ENCODE measurements at regions not wholly inside any gene's neighbourhood (a gene's known extent, or its start where the extent isn't known, plus 50 kb on each side); places are given as distances from the start of the nearest gene placed in this dataset.

GRCh38 chr15:35630985-35631384 is 85.0 kb upstream of the DPH6 start:
- no peaks in the 10 kb centered on the region for H3K9me3 Mint-ChIP-seq
- ATAC-seq (no peak), DNase-seq (no peak)
- H3K4me1 Mint-ChIP-seq (ENCODE audit: low read depth): no peaks in the 10 kb centered on the region
- peaks cover 15% of the 10 kb centered on the region for H3K27me3 Mint-ChIP-seq
- intact Hi-C loops (cut with micrococcal nuclease): no loop called here
- CTCF ChIA-PET: no interaction called here
- H3K36me3 Mint-ChIP-seq (ENCODE audit: low read depth): no peaks in the 10 kb centered on the region
- TF ChIP-seq CTCF (IDR thresholded peaks at IDR 0.05): no peak
- POLR2A ChIA-PET: no interaction called here
- no peak overlapping the region for H3K27ac Mint-ChIP-seq
- H3K4me3 Mint-ChIP-seq: no peak overlapping the region

GRCh38 chr15:35633677-35634076 is 87.7 kb upstream of the DPH6 start:
- POLR2A ChIA-PET: no interaction called here
- intact Hi-C loops (cut with micrococcal nuclease): no loop called here
- Mint-ChIP-seq H3K4me1 (ENCODE audit: low read depth) (no peaks in the 10 kb centered on the region), H3K9me3 (peaks cover 1% of the 10 kb centered on the region), H3K27ac (no peak overlapping the region), H3K36me3 (ENCODE audit: low read depth) (no peaks in the 10 kb centered on the region), H3K4me3 (no peak overlapping the region), H3K27me3 (peaks cover 16% of the 10 kb centered on the region)
- DNase-seq (no peak), ATAC-seq (no peak)
- TF ChIP-seq CTCF (IDR thresholded peaks at IDR 0.05): no peak
- CTCF ChIA-PET: no interaction called here

- intact Hi-C loops (cut with micrococcal nuclease): no loop called here
- ChIA-PET POLR2A (no interaction called here), CTCF (no interaction called here)
- DNase-seq: no peak
- Mint-ChIP-seq H3K4me3 (no peak overlapping the region), H3K27me3 (peaks cover 5% of the 10 kb centered on the region), H3K9me3 (peaks cover 17% of the 10 kb centered on the region), H3K4me1 (ENCODE audit: low read depth) (no peaks in the 10 kb centered on the region), H3K36me3 (ENCODE audit: low read depth) (no peaks in the 10 kb centered on the region), H3K27ac (no peak overlapping the region)
- no peak for TF ChIP-seq CTCF (IDR thresholded peaks at IDR 0.05)
- ATAC-seq: no peak
Observed at GRCh38 chr15:35646790-35647189, 100.8 kb upstream of the DPH6 start.

- Mint-ChIP-seq H3K27me3 (peaks cover 5% of the 10 kb centered on the region), H3K27ac (no peak overlapping the region), H3K9me3 (peaks cover 14% of the 10 kb centered on the region), H3K36me3 (ENCODE audit: low read depth) (no peaks in the 10 kb centered on the region), H3K4me1 (ENCODE audit: low read depth) (no peaks in the 10 kb centered on the region), H3K4me3 (no peak overlapping the region)
- ChIA-PET CTCF (interaction anchor here (1.1 kb wide), 1 partner anchor 10 kb away, joined by 3 read pairs; no protein-coding TSS in a partner anchor), POLR2A (no interaction called here)
- ATAC-seq: no peak
- DNase-seq: no peak
- intact Hi-C loops (cut with micrococcal nuclease): no loop called here
- TF ChIP-seq CTCF (IDR thresholded peaks at IDR 0.05): no peak
Observed at GRCh38 chr15:35647303-35647702, 101.3 kb upstream of the DPH6 start.

GRCh38 chr15:35648941-35649340 is 103.0 kb upstream of the DPH6 start:
- CTCF ChIA-PET: no interaction called here
- Mint-ChIP-seq H3K4me3 (no peak overlapping the region), H3K27me3 (peaks cover 7% of the 10 kb centered on the region), H3K27ac (no peak overlapping the region), H3K9me3 (peaks cover 4% of the 10 kb centered on the region), H3K36me3 (ENCODE audit: low read depth) (no peaks in the 10 kb centered on the region), H3K4me1 (ENCODE audit: low read depth) (no peaks in the 10 kb centered on the region)
- DNase-seq (no peak), ATAC-seq (no peak)
- POLR2A ChIA-PET: no interaction called here
- no peak for TF ChIP-seq CTCF (IDR thresholded peaks at IDR 0.05)
- intact Hi-C loops (cut with micrococcal nuclease): no loop called here
